HG03139 (cell line): ENCODE measurements at regions not wholly inside any gene's neighbourhood (a gene's known extent, or its start where the extent isn't known, plus 50 kb on each side); places are given as distances from the start of the nearest gene placed in this dataset.

Experiments
- ATAC-seq: cut with Tn5 transposase; IDR thresholded peaks from one replicate; pipeline ENCODE4 v1.9.1; 2021; ENCODE audit not compliant: unreplicated experiment

- ATAC-seq: no peak
Measured at GRCh38 chr1:58908561-58909560, 125.0 kb upstream of the JUN start.

- ATAC-seq: no peak
Measured at GRCh38 chr1:58909914-58910681, 126.3 kb upstream of the JUN start.

DNA sequence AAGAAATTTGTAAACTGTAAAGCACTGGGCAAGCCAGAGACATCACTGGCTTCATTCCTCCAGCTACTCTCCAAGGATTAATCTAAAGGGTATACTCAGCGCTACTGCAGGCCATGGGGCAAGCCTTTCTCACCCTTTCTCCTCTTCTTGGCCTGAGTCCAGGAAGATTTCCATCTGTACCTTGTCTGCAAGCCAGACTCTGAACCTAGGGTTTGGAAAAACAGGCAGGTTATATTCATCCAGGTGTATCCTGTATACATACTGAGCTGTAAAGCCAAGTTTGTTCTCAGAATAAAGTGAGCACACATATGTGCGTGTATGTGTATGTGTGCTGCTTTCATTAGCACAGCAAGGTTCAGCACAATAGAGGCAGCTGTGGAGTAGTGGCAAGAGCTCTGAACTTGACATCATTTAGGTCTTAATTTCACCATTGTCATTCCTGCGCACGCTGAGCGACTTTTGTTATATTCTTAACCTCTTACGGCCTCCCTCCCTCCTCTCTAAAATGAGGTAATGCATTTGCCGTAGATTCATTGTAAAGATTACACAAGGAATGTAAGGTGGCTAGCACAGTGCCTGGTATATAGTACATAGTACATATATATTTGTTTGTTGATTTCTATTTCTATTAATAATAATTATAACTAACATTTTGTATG is 128.1 kb upstream of the JUN start:
- no peak for ATAC-seq

DNA sequence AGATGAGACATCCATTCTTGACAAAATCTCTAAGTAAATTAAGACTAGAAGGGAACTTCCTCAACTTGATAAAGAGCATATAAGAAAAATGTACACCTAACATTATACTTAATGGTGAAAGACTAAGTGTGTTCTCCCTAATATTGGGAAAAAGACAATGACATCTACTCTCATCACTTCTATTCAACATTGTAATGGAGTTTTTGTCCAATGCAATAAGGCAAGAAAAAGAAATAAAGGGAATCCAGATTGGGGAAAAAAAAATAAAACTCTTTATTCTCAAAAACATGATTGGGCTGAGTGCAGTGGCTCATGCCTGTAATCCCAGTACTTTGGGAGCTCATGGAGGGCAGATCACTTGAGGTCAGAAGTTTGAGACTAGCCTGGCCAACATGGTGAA is 131.1 kb upstream of the JUN start:
- no peak for ATAC-seq

GRCh38 chr1:58917436-58917835 is 133.6 kb upstream of the JUN start:
- ATAC-seq: no peak

DNA sequence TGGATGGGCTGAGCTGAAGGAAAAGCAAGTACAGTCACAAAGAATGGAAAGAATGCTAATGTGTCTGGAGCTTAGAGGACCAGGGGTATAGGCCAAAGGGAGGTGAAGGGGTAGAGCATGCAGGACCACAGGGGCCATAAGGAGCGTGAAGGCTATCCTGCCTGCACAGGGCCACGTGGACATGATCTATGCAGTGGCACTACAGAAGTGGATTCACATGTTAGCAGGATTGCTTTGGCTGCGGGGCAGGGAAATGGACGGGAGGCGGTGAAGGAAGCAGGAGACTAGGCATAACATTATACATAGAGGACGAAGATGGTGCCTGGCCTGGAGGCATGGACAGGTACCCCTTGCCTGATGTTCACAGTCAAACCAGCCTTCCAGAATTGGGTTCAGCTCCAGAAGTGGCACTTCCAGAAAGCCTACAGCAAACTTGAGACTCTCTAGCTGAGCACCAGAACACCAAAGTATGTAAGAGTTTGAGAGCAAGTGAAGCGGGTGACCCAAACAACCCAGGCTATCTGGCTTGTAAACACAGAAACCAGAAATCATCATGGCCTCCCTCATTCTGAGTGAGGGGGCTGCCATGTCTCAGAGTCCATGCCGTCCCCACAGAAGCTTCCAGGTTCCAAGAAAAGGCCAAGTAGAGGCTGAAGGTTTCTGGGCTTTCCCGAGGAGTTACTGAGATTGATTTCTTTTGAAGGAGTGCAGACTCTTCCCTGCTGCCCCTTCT is 135.5 kb upstream of the JUN start:
- ATAC-seq: no peak

GRCh38 chr1:58919959-58920321 is 136.1 kb upstream of the JUN start:
- no peak for ATAC-seq

GRCh38 chr1:58921342-58921741 is 137.5 kb upstream of the JUN start:
- no peak for ATAC-seq

DNA sequence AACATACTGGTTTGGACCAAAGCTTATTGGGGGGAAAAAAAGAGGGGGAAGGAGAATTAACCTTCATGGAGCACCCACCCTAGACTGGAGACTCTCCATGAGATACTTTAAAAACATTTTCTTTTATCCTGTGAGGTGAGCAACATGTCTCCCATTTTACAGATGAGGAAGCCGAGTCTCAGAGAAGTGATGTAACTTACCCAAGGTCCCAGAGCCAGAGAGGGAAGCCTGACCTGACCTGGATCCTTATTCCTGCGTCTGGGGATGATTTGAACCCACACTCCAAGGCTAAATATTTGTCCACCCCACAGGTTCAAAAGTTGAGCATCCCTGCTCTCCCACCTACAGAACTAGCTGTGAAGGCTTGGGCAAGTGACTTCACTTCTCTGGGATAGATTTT is 137.9 kb upstream of the JUN start:
- ATAC-seq: no peak

GRCh38 chr1:58922302-58923089 is 138.6 kb upstream of the JUN start:
- peak; percentile 96 for ATAC-seq

GRCh38 chr1:58923090-58923470 is 139.2 kb upstream of the JUN start:
- no peak for ATAC-seq

DNA sequence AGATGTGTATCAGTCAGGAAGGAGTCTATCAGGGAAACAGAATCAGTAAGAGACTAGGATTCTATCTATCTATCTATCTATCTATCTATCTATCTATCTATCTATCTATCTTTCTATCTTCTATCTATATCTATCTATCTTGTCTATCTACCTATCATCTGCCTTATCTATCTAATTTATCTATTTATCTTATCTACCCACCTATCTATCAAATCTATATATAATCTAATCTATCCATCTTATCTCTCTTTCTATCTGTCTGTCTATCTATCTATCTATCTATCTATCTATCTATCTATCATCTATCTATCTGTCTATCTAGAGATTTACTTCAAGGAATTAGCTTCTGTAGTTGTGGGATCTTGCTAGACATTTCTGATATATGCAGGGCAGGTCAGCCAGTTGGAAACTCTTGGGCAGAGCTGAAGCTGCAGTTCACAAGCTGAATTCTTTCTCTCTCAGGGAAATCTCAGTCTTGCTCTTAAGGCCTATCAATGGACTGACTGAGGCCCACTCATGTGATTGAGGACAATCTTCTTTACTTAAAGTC is 140.2 kb upstream of the JUN start:
- ATAC-seq: no peak

DNA sequence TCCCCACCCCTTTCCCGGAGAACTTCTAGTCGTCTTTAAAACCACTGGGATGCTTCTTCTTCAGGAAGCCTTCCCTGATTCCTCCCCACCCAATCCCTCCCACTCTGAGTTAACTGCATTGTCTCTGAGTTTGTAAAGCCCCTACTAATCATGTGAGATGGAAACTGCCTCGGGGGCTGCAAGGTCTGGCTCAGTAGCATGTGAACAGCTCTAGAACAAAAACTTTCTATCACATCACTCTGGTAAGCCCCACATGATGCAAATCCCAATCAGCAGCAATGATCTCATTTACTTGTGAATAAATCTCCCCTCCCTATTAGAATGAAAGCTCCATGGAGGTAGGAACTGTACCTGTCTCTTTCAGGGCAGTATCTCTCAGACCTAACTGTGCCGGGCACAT is 141.0 kb upstream of the JUN start:
- ATAC-seq: no peak

DNA sequence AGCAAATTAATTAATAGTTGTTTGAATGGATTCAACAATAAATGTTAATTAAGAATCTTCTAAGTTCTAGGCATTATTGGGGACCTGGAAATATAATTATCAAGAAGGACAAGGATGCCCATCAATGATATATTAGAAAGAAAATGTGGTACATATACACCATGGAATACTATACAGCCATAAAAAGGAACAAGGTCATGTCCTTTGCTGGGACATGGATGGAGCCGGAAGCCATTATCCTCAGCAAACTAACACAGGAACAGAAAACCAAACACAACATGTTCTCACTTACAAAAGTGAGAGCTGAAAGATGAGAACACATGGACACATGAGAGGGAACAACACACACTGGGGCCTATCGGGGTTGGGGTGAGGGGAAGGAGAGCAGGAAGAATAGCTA is 141.4 kb upstream of the JUN start:
- ATAC-seq: no peak

DNA sequence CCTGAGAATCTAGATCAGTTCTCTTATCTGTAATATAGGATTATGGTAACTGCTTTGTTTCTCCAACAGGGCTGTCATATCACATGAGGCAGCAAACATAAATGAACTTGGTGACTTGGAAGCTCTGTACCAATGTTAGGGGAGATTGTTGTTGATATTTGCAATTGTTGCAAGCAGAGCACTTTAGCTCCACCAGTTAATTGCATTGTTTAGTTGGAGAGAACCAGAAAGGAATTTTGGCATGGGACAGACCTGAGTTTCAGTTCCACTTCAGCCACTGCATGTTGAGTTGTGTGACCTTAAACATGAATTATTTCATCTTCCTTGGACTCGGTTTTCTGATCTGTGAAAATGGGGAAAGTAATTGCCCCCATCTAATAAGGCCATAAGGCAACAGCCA is 142.3 kb upstream of the JUN start:
- ATAC-seq: no peak

GRCh38 chr1:58927041-58927721 is 143.3 kb upstream of the JUN start:
- ATAC-seq: no peak

DNA sequence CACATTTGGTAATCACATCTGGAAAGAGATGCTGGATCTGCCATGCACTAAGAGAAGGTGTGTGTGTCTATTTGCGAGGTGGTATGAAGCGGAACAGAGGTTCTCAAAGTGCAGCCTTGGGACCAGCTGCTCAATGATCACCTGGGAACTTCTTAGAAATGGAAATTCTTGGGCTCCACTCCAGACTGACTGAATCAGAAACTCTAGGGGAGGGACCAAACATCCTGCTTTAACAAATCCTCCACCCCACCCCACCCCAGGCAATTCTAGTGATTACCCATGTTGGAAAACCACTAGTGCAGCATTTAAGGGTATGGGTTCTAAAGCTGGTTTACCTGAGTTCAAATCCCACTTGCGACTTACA is 143.9 kb upstream of the JUN start:
- ATAC-seq: no peak

DNA sequence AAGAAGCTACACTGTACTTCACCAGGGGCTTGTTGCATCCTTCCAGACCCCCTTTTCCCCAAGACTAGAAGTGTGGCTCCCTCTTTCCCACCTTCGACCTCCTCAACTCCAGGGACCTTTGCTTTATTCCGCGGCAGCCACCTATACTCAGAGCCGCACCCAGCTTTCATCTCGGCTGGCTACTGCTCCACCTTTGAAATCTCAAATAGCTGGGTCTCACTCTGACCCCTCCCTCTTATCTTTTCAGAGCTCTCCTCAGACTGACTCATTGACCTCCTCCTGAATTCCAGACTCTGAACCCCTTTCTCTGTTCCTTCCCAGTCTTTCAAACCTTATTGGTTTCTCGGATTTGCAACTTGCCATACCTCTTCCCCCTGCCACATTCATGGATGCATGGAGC is 144.7 kb upstream of the JUN start:
- no peak for ATAC-seq

GRCh38 chr1:58929671-58930325 is 146.0 kb upstream of the JUN start:
- no peak for ATAC-seq
